OCI-LY1 (cell line): ENCODE measurements at regions not wholly inside any gene's neighbourhood (a gene's known extent, or its start where the extent isn't known, plus 50 kb on each side); places are given as distances from the start of the nearest gene placed in this dataset.

Experiments used
- CTCF ChIP-seq: fragments of 200-600 bp; sonication (generic), shearing (Covaris generic); IDR thresholded peaks from 2 replicates; pipeline ENCODE4 v1.5.1; 2017; ENCODE audit warnings: mild to moderate bottlenecking, antibody characterized with exemption, low read length, moderate library complexity, mixed read lengths
- EZH2 ChIP-seq: fragments of 200-600 bp; sonication (generic), shearing (Covaris generic); IDR thresholded peaks from 2 replicates; pipeline ENCODE4 v1.8.0; 2017; ENCODE audit warnings: borderline replicate concordance, mixed run types, mild to moderate bottlenecking, antibody characterized with exemption, low read length, moderate library complexity, mixed read lengths

- no peak for TF ChIP-seq CTCF
- no peak for TF ChIP-seq EZH2
Observed at GRCh38 chr1:200496937-200497336, 87.1 kb upstream of the ZNF281 start.
